Umbilical cord (tissue), 1 donor: ENCODE measurements at regions not wholly inside any gene's neighbourhood (a gene's known extent, or its start where the extent isn't known, plus 50 kb on each side); places are given as distances from the start of the nearest gene placed in this dataset.

Source experiments
- DNase-seq: peaks from one replicate; pipeline ENCODE4 v3.0.0-alpha.2; 2015; ENCODE audit warnings: low spot score

GRCh38 chr2:11101430-11101829, 53.8 kb upstream of the SLC66A3 start:
- DNase-seq: no peak

- no peak for DNase-seq
Measured at GRCh38 chr2:11102466-11102865, 52.8 kb upstream of the SLC66A3 start.

- no peak for DNase-seq
Measured at GRCh38 chr2:11102956-11103860, 52.1 kb upstream of the SLC66A3 start.

GRCh38 chr2:11103984-11104793, 51.1 kb upstream of the SLC66A3 start:
- DNase-seq: no peak

- DNase-seq: no peak
Measured at GRCh38 chr2:11104794-11105660, 50.2 kb upstream of the SLC66A3 start.
